ENCODE measurements at regions not wholly inside any gene's neighbourhood (a gene's known extent, or its start where the extent isn't known, plus 50 kb on each side); places are given as distances from the start of the nearest gene placed in this dataset.

- intact Hi-C loops (cut with micrococcal nuclease; ENCODE audit: unreplicated experiment): no loop called here
- no peaks in the 10 kb centered on the region for H3K79me2 ChIP-seq (ENCODE audit: low read depth)
- no peak overlapping the region for H3K4me2 ChIP-seq
- no peak for TF ChIP-seq EZH2 (IDR thresholded peaks at IDR 0.05; ENCODE audit: low read depth)
- TF ChIP-seq CTCF (conservative IDR thresholded peaks at IDR 0.05): no peak
- H3K27me3 ChIP-seq (ENCODE audit: insufficient read depth, low read depth): peaks cover 88% of the 10 kb centered on the region
- CTCF ChIA-PET: no interaction called here
- H3K9me3 ChIP-seq (ENCODE audit: insufficient read depth, low read depth): no peaks in the 10 kb centered on the region
- no peaks in the 10 kb centered on the region for H3K9me2 ChIP-seq (ENCODE audit: insufficient read depth)
- no peaks in the 10 kb centered on the region for H4K20me1 ChIP-seq (ENCODE audit: insufficient read depth)
- no peak overlapping the region for H3K27ac ChIP-seq
- H3K36me3 ChIP-seq (ENCODE audit: low read depth): no peaks in the 10 kb centered on the region
- no peaks in the 10 kb centered on the region for H3K4me1 ChIP-seq (replicated peaks; ENCODE audit: insufficient read depth)
- POLR2A ChIA-PET (ENCODE audit: unreplicated experiment): no interaction called here
- no peak overlapping the region for H2AFZ ChIP-seq
- BruUV-seq (replicated peaks): no TSS peak
- no peak for DNase-seq
- no peaks in the 10 kb centered on the region for H3F3A ChIP-seq (ENCODE audit: insufficient read depth, low read depth)
- H3K4me3 ChIP-seq: no peak overlapping the region
Measured at GRCh38 chr3:124051636-124052035, 59.7 kb upstream of the ROPN1 start.

- Histone ChIP-seq H3K4me2 (no peak overlapping the region), H3K9me2 (ENCODE audit: insufficient read depth) (no peaks in the 10 kb centered on the region), H3K27ac (no peak overlapping the region), H3K36me3 (ENCODE audit: low read depth) (no peaks in the 10 kb centered on the region), H3F3A (ENCODE audit: insufficient read depth, low read depth) (no peaks in the 10 kb centered on the region), H3K79me2 (ENCODE audit: low read depth) (no peaks in the 10 kb centered on the region), H4K20me1 (ENCODE audit: insufficient read depth) (no peaks in the 10 kb centered on the region), H3K4me1 (replicated peaks; ENCODE audit: insufficient read depth) (no peaks in the 10 kb centered on the region), H3K4me3 (no peak overlapping the region), H3K9me3 (ENCODE audit: insufficient read depth, low read depth) (no peaks in the 10 kb centered on the region), H3K27me3 (ENCODE audit: insufficient read depth, low read depth) (peaks cover 73% of the 10 kb centered on the region), H2AFZ (no peak overlapping the region)
- intact Hi-C loops (cut with micrococcal nuclease; ENCODE audit: unreplicated experiment): no loop called here
- TF ChIP-seq CTCF (conservative IDR thresholded peaks at IDR 0.05) (no peak), EZH2 (IDR thresholded peaks at IDR 0.05; ENCODE audit: low read depth) (no peak)
- BruUV-seq (replicated peaks): no TSS peak
- no peak for DNase-seq
- ChIA-PET POLR2A (ENCODE audit: unreplicated experiment) (no interaction called here), CTCF (no interaction called here)
Measured at GRCh38 chr3:124053871-124054270, 61.9 kb upstream of the ROPN1 start.

- TF ChIP-seq EZH2 (IDR thresholded peaks at IDR 0.05; ENCODE audit: low read depth): no peak
- TF ChIP-seq CTCF (conservative IDR thresholded peaks at IDR 0.05): no peak
- Histone ChIP-seq H2AFZ (no peak overlapping the region), H3K9me3 (ENCODE audit: insufficient read depth, low read depth) (no peaks in the 10 kb centered on the region), H3K27ac (no peak overlapping the region), H3K4me3 (no peak overlapping the region), H3F3A (ENCODE audit: insufficient read depth, low read depth) (no peaks in the 10 kb centered on the region), H4K20me1 (ENCODE audit: insufficient read depth) (no peaks in the 10 kb centered on the region), H3K79me2 (ENCODE audit: low read depth) (no peaks in the 10 kb centered on the region), H3K9me2 (ENCODE audit: insufficient read depth) (no peaks in the 10 kb centered on the region), H3K27me3 (ENCODE audit: insufficient read depth, low read depth) (peaks cover 48% of the 10 kb centered on the region; the same call in 1 of the 2 replicates), H3K4me1 (replicated peaks; ENCODE audit: insufficient read depth) (no peaks in the 10 kb centered on the region), H3K36me3 (ENCODE audit: low read depth) (no peaks in the 10 kb centered on the region), H3K4me2 (no peak overlapping the region)
- intact Hi-C loops (cut with micrococcal nuclease; ENCODE audit: unreplicated experiment): no loop called here
- DNase-seq: no peak
- BruUV-seq (replicated peaks): no TSS peak
- CTCF ChIA-PET: no interaction called here
- POLR2A ChIA-PET (ENCODE audit: unreplicated experiment): interaction anchor here (0.7 kb wide), 1 partner anchor 238 kb away, joined by 3 read pairs; no protein-coding TSS in a partner anchor
Measured at GRCh38 chr3:124056846-124057245, 64.9 kb upstream of the ROPN1 start.
